NCI-H345 treated with DMSO at 0.1 percent for 48 hours (cell line): ENCODE measurements at regions not wholly inside any gene's neighbourhood (a gene's known extent, or its start where the extent isn't known, plus 50 kb on each side); places are given as distances from the start of the nearest gene placed in this dataset.
"Not testable (repeated sequence)": the region's sequence is repeated elsewhere in the genome, so short reads cannot be mapped to it uniquely, and the experiment has no call there.

ENCODE experiments used
- DNase-seq: peaks from one replicate; lab custom pipeline; 2025; ENCODE audit not compliant: unreplicated experiment; lab: John Stamatoyannopoulos, UW

- no peak for DNase-seq
These were observed 50.4 kb downstream of the KATNIP start for GRCh38 chr16:27600381-27600780.

GRCh38 chr16:27602103-27602502, 52.2 kb downstream of the KATNIP start:
- DNase-seq: no peak

- not testable (repeated sequence) for DNase-seq
These were observed 55.7 kb downstream of the KATNIP start for GRCh38 chr16:27605500-27606106.

GRCh38 chr16:27611340-27611739, 61.4 kb downstream of the KATNIP start:
- DNase-seq: no peak

GRCh38 chr16:27613238-27613791, 63.4 kb downstream of the KATNIP start:
- DNase-seq: no peak

GRCh38 chr16:27617665-27618064, 67.7 kb downstream of the KATNIP start:
- DNase-seq: no peak

- no peak for DNase-seq
These were observed 68.2 kb downstream of the KATNIP start for GRCh38 chr16:27618165-27618564.

- no peak for DNase-seq
These were observed 68.8 kb downstream of the KATNIP start for GRCh38 chr16:27618606-27619327.

- no peak for DNase-seq
These were observed 70.6 kb downstream of the KATNIP start for GRCh38 chr16:27620541-27620940.

- DNase-seq: no peak
These were observed 74.5 kb downstream of the KATNIP start for GRCh38 chr16:27624154-27625049.

GRCh38 chr16:27625050-27625697, 75.2 kb downstream of the KATNIP start:
- DNase-seq: no peak

GRCh38 chr16:27627136-27627535, 77.2 kb downstream of the KATNIP start:
- no peak for DNase-seq

- no peak for DNase-seq
These were observed 78.4 kb downstream of the KATNIP start for GRCh38 chr16:27628241-27628942.

- not testable (repeated sequence) for DNase-seq
These were observed 79.1 kb downstream of the KATNIP start for GRCh38 chr16:27628943-27629462.

- DNase-seq: no peak
These were observed 82.3 kb downstream of the KATNIP start for GRCh38 chr16:27632216-27632615.

GRCh38 chr16:27633221-27633620, 83.3 kb downstream of the KATNIP start:
- DNase-seq: no peak

GRCh38 chr16:27633721-27634120, 83.8 kb downstream of the KATNIP start:
- DNase-seq: no peak

- DNase-seq: no peak
These were observed 84.8 kb downstream of the KATNIP start for GRCh38 chr16:27634779-27635178.

GRCh38 chr16:27636453-27637240, 86.7 kb downstream of the KATNIP start:
- no peak for DNase-seq
